H1 (cell line): ENCODE measurements at regions not wholly inside any gene's neighbourhood (a gene's known extent, or its start where the extent isn't known, plus 50 kb on each side); places are given as distances from the start of the nearest gene placed in this dataset.

Experiments
- CTCF ChIA-PET: fragments of 300-600 bp; sonication (Branson Sonifier 250); formaldehyde crosslinking; loops from one replicate; lab custom pipeline; 2021; ENCODE audit not compliant: partially characterized antibody; lab: Charles Lee
- POLR2A ChIA-PET: fragments of 300-600 bp; sonication (Branson Sonifier 250); formaldehyde crosslinking; loops from one replicate; lab custom pipeline; 2021; ENCODE audit warnings: inconsistent platforms; ENCODE audit not compliant: partially characterized antibody; lab: Charles Lee
- DNase-seq, 2 experiments: peaks; one replicate each; pipeline versions ENCODE4 v3.0.0 to v3.0.0-alpha.2; 2010 to 2022; ENCODE audit warnings: low spot score in 2 of 2, low read depth in 1 of 2, mixed read lengths in 1 of 2
- FAIRE-seq: peaks from 2 replicates; lab custom pipeline; 2011; peaks lifted over from hg19 to GRCh38; lab: Jason Lieb, UNC
- H2AFZ ChIP-seq: 2 replicates; pipeline ENCODE4 v1.8.1; 2012; ENCODE audit warnings: low read length, inconsistent platforms
- H2AK5ac ChIP-seq: 2 replicates; pipeline ENCODE4 v1.6.1; 2013; ENCODE audit warnings: low read depth, low read length
- H2BK120ac ChIP-seq: replicated peaks from 2 replicates; pipeline ENCODE3; 2013; ENCODE audit warnings: low read depth, low read length, inconsistent platforms
- H2BK12ac ChIP-seq: 2 replicates; pipeline ENCODE4 v1.6.1; 2013; ENCODE audit warnings: low read depth, low read length
- H2BK15ac ChIP-seq: 2 replicates; pipeline ENCODE4 v1.6.1; 2013; ENCODE audit warnings: low read length
- H2BK20ac ChIP-seq: 2 replicates; pipeline ENCODE4 v1.6.1; 2013; ENCODE audit warnings: low read length
- H2BK5ac ChIP-seq: 2 replicates; pipeline ENCODE4 v1.6.1; 2013; ENCODE audit warnings: low read depth, low read length
- H3K14ac ChIP-seq: 2 replicates; pipeline ENCODE4 v1.6.1; 2013; ENCODE audit warnings: inconsistent platforms; ENCODE audit not compliant: insufficient read length
- H3K18ac ChIP-seq: 2 replicates; pipeline ENCODE4 v1.6.1; 2013; ENCODE audit warnings: low read length; ENCODE audit errors: extremely low read depth
- H3K23ac ChIP-seq: 2 replicates; pipeline ENCODE4 v1.6.1; 2013; ENCODE audit warnings: inconsistent platforms; ENCODE audit not compliant: insufficient read length
- H3K23me2 ChIP-seq: 2 replicates; pipeline ENCODE4 v1.6.1; 2013; ENCODE audit warnings: low read depth, low read length
- H3K27ac ChIP-seq: 2 replicates; pipeline ENCODE4 v1.6.1; 2011; ENCODE audit warnings: low read depth, low read length, inconsistent platforms
- H3K27me3 ChIP-seq, 4 experiments: replicated peaks in 1 of 4; 1 replicate in 1 of 4; 2 replicates in 3 of 4; pipeline versions ENCODE4 v1.6.1 to v1.8.1; 2011 to 2013; ENCODE audit warnings: low read length in 3 of 4, mild to moderate bottlenecking in 3 of 4, inconsistent platforms in 2 of 4, mixed read lengths in 2 of 4, moderate library complexity in 1 of 4; ENCODE audit not compliant: control insufficient read depth in 3 of 4, insufficient read depth in 3 of 4; ENCODE audit errors: extremely low read depth in 1 of 4
- H3K36me3 ChIP-seq, 4 experiments: 2 replicates each; pipeline versions ENCODE4 v1.6.1 to v1.8.1; 2011 to 2013; ENCODE audit warnings: mild to moderate bottlenecking in 4 of 4, low read length in 3 of 4, moderate library complexity in 2 of 4, control low read depth in 1 of 4, inconsistent platforms in 1 of 4; ENCODE audit not compliant: insufficient read depth in 4 of 4, control insufficient read depth in 2 of 4
- H3K4ac ChIP-seq: replicated peaks from 2 replicates; pipeline ENCODE3; 2013; ENCODE audit warnings: low read length, low read depth, mixed read lengths, inconsistent platforms; ENCODE audit not compliant: insufficient read length
- H3K4me1 ChIP-seq, 4 experiments: replicated peaks in 1 of 4; 1 replicate in 1 of 4; 2 replicates in 3 of 4; pipeline versions ENCODE4 v1.6.1 to v1.8.1; 2011 to 2013; ENCODE audit warnings: low read length in 3 of 4, inconsistent platforms in 2 of 4, mixed read lengths in 1 of 4; ENCODE audit not compliant: insufficient read depth in 4 of 4, control insufficient read depth in 3 of 4
- H3K4me2 ChIP-seq, 2 experiments: 2 replicates each; pipeline versions ENCODE4 v1.6.1 to v1.8.1; 2011 to 2013; ENCODE audit warnings: low read depth in 2 of 2, low read length in 2 of 2, control low read depth in 1 of 2, inconsistent platforms in 1 of 2, mild to moderate bottlenecking in 1 of 2; ENCODE audit not compliant: insufficient read depth in 1 of 2
- H3K4me3 ChIP-seq, 4 experiments: fragments of 200-600, 300-600 bp in 1 of 4; sonication (generic), shearing (Covaris generic), sonication (Bioruptor Twin) in 1 of 4; 2 replicates each; pipeline versions ENCODE4 v1.5.1 to v1.8.1; 2011 to 2016; ENCODE audit warnings: low read length in 4 of 4, low read depth in 3 of 4, control low read depth in 2 of 4, inconsistent platforms in 2 of 4, mild to moderate bottlenecking in 2 of 4, mixed read lengths in 1 of 4, moderate library complexity in 1 of 4; ENCODE audit not compliant: insufficient read depth in 2 of 4; ENCODE audit errors: extremely low read depth in 1 of 4
- H3K56ac ChIP-seq: replicated peaks from 2 replicates; pipeline ENCODE3; 2013; ENCODE audit warnings: low read depth, mild to moderate bottlenecking, mixed read lengths, low read length, inconsistent platforms; ENCODE audit not compliant: insufficient read length
- H3K79me1 ChIP-seq: 2 replicates; pipeline ENCODE4 v1.6.1; 2013; ENCODE audit warnings: low read depth, low read length, control low read depth
- H3K79me2 ChIP-seq, 2 experiments: 2 replicates each; pipeline versions ENCODE4 v1.6.1 to v1.8.1; 2012 to 2013; ENCODE audit warnings: low read length in 2 of 2, mild to moderate bottlenecking in 2 of 2, inconsistent platforms in 1 of 2; ENCODE audit not compliant: insufficient read depth in 2 of 2, control insufficient read depth in 1 of 2
- H3K9ac ChIP-seq, 4 experiments: replicated peaks in 1 of 4; 1 replicate in 1 of 4; 2 replicates in 3 of 4; pipeline versions ENCODE4 v1.6.1 to v1.8.1; 2011 to 2013; ENCODE audit warnings: low read depth in 3 of 4, low read length in 3 of 4, control low read depth in 2 of 4, mild to moderate bottlenecking in 2 of 4, moderate library complexity in 2 of 4, inconsistent platforms in 1 of 4; ENCODE audit errors: extremely low read depth in 1 of 4
- H3K9me3 ChIP-seq, 2 experiments: 2 replicates each; pipeline versions ENCODE4 v1.6.1 to v1.8.1; 2012 to 2013; ENCODE audit warnings: mild to moderate bottlenecking in 2 of 2, moderate library complexity in 2 of 2, control low read depth in 1 of 2, inconsistent platforms in 1 of 2, low read depth in 1 of 2, low read length in 1 of 2, mixed read lengths in 1 of 2; ENCODE audit not compliant: insufficient read depth in 2 of 2
- H4K20me1 ChIP-seq, 2 experiments: replicated peaks in 1 of 2; 2 replicates each; pipeline versions ENCODE3 to v1.8.1; 2011 to 2013; ENCODE audit warnings: inconsistent platforms in 2 of 2, low read length in 2 of 2, mild to moderate bottlenecking in 1 of 2; ENCODE audit not compliant: insufficient read depth in 2 of 2, control insufficient read depth in 1 of 2
- H4K5ac ChIP-seq: 2 replicates; pipeline ENCODE4 v1.6.1; 2013; ENCODE audit warnings: low read length, low read depth, mixed read lengths, inconsistent platforms; ENCODE audit not compliant: insufficient read length
- H4K8ac ChIP-seq: 2 replicates; pipeline ENCODE4 v1.8.0; 2013; ENCODE audit warnings: mild to moderate bottlenecking, moderate library complexity, low read length, inconsistent platforms; ENCODE audit not compliant: insufficient read depth; ENCODE audit errors: extremely low read depth
- H4K91ac ChIP-seq: replicated peaks from 2 replicates; pipeline ENCODE3; 2013; ENCODE audit warnings: low read length, mixed read lengths, inconsistent platforms; ENCODE audit not compliant: insufficient read length
- CBX5 ChIP-seq: fragments of 300-800, 300-1000 bp; sonication (generic); IDR thresholded peaks from 2 replicates; pipeline ENCODE4 v1.7.1; 2016; ENCODE audit warnings: antibody characterized with exemption, low read length, low read depth
- CHD2 ChIP-seq: IDR thresholded peaks from 2 replicates; pipeline ENCODE4 v1.6.1; 2012; ENCODE audit warnings: low read length, improper control_type of control experiment
- CREB1 ChIP-seq: IDR thresholded peaks from 2 replicates; pipeline ENCODE4 v1.6.1; 2012; ENCODE audit warnings: inconsistent platforms
- GTF2F1 ChIP-seq: IDR thresholded peaks from 2 replicates; pipeline ENCODE4 v1.6.1; 2012; ENCODE audit warnings: low read depth, low read length, improper control_type of control experiment, borderline replicate concordance
- RNF2 ChIP-seq: fragments of 200-900, 300-1000 bp; sonication (generic); IDR thresholded peaks from 2 replicates; pipeline ENCODE4 v1.7.1; 2016; ENCODE audit warnings: borderline replicate concordance, low read depth, mild to moderate bottlenecking, antibody characterized with exemption, low read length; ENCODE audit not compliant: poor library complexity, severe bottlenecking; ENCODE audit errors: missing control alignments
- TEAD4 ChIP-seq: IDR thresholded peaks from 2 replicates; pipeline ENCODE4 v1.6.1; 2012; ENCODE audit warnings: low read depth, low read length, inconsistent platforms, mixed read lengths
- ZNF274 ChIP-seq: IDR thresholded peaks from 2 replicates; pipeline ENCODE4 v1.7.0; 2012; ENCODE audit warnings: low read length, borderline replicate concordance; ENCODE audit errors: extremely low read depth
- WGBS, 2 experiments: shearing (Covaris generic) in 1 of 2; methylation state at CpG; one replicate each; pipeline versions ENCODE4 v1.1.6 to v1.1.7; 2013 to 2015; ENCODE audit warnings: low lambda C conversion rate in 2 of 2, mixed read lengths in 2 of 2, inconsistent platforms in 1 of 2, low coverage in 1 of 2, missing lambda C conversion rate in 1 of 2; ENCODE audit not compliant: insufficient replicate concordance in 2 of 2, insufficient coverage in 1 of 2, insufficient read length in 1 of 2; ENCODE audit errors: extremely low coverage in 1 of 2, missing lambda C conversion rate in 1 of 2; 5-methylcytosine and 5-hydroxymethylcytosine counted together

DNA sequence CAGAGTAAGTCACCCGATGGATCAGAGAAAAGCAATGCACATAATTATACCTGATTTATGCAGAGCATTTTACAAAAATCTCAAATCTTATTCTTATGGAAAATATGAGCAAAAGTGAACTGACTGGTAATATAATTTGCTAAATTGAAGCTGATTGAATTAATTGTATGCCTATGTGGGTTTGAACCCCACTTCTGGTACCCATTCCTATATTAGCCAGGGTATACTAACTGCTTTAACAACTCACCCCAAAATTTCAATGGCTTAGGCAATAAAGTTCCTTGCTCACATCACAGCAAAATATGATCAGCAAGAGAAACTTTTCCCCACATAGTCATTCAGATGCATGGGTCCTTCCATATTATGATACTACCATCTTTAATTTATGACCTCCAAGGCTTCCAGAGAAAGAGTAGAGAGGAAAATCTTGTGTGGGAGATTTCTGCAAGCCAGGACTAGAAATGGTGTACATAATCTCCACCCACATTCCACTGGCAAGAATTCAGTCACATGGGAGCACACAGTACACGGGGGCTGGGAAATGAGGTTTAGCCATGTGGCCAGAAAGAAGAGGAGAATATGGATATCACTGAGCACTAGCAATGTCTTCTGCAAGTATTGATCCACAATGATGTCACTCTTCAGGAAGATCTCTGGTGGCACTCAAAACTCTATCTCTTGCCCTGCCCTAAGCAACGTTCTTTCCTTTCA is 640.7 kb downstream of the BCOR start:
- Histone ChIP-seq H3K23me2 (no peaks in the 10 kb centered on the region), H2BK5ac (no peak overlapping the region), H2BK120ac (no peak overlapping the region), H3K23ac (no peak overlapping the region), H3K79me1 (no peaks in the 10 kb centered on the region), H3K4me2 (no peak overlapping the region), H2AFZ (no peak overlapping the region), H2BK15ac (no peak overlapping the region), H3K4ac (no peak overlapping the region), H2AK5ac (no peak overlapping the region), H3K14ac (no peak overlapping the region), H4K20me1 (no peaks in the 10 kb centered on the region), H3K36me3 (no peaks in the 10 kb centered on the region), H4K8ac (no peak overlapping the region), H3K27ac (no peak overlapping the region), H3K56ac (no peak overlapping the region)
- no peak for DNase-seq
- 85% methylated on average over 3 of the region's 3 CpGs; no CpG with 5 or more reads in 1 of the 2 experiments for WGBS, 2 experiments
- FAIRE-seq, result no peak
- TF ChIP-seq CREB1 (no peak), CHD2 (no peak), CBX5 (no peak), ZNF274 (no peak), GTF2F1 (no peak), TEAD4 (no peak), RNF2 (no peak)
- TF ChIP-seq, all 59 proteins: peak for 0
- no peaks in the 10 kb centered on the region for H3K27me3 ChIP-seq
- POLR2A ChIA-PET, result no interaction called here
- CTCF ChIA-PET, result no interaction called here
- H3K79me2 ChIP-seq, result no peaks in the 10 kb centered on the region
- no peak overlapping the region for H4K91ac ChIP-seq
- no peak overlapping the region for H3K18ac ChIP-seq
- no peak overlapping the region for H3K4me3 ChIP-seq
- H3K4me1 ChIP-seq, result peaks cover 0 to 5% (median 0%) of the 10 kb centered on the region in 4 experiments; a peak in 1 of 7 replicates
- no peak overlapping the region for H2BK12ac ChIP-seq
- no peaks in the 10 kb centered on the region for H3K9me3 ChIP-seq
- H2BK20ac ChIP-seq, result no peak overlapping the region
- no peak overlapping the region for H4K5ac ChIP-seq
- no peak overlapping the region for H3K9ac ChIP-seq
